GM19438 (cell line): ENCODE measurements at regions not wholly inside any gene's neighbourhood (a gene's known extent, or its start where the extent isn't known, plus 50 kb on each side); places are given as distances from the start of the nearest gene placed in this dataset.

ENCODE experiments used
- ATAC-seq: cut with Tn5 transposase; IDR thresholded peaks from one replicate; pipeline ENCODE4 v1.9.1; 2021; ENCODE audit warnings: low read depth; ENCODE audit not compliant: unreplicated experiment

DNA sequence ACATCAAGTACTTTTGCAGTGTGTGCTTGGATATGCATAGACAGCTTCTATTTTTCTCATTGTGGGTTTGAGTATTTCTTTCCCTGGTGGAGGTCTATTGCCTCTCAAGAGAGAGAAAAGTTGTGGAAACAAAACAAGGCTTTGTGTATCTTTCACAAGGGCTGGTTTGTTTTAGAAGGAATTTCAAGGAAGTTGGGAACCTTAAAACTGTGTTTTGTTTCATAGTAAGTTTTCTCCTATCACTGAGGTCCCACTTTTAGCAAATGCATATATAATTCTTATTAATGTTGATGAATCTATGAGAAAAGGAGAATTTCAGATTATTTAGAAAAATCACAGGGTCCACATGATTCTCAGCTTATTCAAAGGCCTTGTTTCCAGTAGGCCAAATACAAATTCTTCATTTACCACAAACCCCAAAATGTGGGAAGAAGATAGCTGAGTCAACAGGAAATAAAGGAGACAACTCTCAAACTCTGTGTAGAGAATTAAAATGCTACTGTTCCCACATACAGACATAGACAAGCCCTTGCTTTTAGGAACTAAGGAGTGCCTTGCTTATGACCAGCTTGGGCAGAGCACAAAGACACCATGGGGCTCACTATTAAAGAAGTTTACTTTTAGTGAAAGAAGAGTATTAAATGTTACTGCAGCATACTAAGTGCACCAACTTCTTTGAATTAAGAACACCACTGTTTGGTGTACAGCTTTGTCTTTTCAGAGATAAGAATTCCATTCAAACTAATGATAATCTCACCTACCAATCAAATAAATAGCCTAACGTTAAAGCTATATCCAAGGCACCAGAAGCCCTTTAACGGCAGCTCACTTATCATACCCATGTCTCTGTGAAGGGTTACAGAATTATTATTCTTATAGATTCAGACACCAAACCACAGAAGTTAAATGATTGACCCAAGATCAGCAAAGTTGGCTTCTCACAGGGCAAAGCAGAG is 177.4 kb upstream of the LEF1 start:
- no peak for ATAC-seq

DNA sequence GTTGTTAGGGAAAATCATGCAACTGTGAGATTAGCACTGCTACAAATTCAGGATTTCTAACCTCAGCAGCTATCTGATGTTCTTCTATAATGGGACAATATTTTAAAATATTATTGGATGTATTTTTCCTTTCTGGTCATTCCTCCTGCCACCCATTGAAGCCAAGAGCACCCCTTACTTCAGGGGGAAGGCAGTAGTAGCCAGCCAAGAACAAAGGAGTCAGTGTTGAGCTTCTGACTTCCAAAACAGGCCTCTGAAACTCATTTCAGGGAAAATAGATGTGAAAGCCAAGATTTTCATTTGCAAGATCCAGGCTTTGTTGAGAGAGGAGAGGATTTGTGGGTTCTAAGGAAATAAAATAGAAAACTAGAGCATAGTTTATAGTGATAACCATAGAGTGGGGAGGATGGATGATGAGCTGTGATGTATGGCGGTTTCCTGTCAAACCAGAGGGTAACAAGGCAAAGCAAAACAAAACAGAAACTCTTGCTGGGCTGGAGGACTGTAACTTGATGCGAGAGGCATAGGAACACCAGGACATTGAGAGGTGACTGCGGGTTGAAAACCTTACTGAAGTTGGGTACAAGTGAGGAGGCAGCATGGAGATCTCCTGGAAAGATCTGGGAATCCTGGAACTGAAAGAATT is 173.7 kb upstream of the LEF1 start:
- ATAC-seq: no peak

DNA sequence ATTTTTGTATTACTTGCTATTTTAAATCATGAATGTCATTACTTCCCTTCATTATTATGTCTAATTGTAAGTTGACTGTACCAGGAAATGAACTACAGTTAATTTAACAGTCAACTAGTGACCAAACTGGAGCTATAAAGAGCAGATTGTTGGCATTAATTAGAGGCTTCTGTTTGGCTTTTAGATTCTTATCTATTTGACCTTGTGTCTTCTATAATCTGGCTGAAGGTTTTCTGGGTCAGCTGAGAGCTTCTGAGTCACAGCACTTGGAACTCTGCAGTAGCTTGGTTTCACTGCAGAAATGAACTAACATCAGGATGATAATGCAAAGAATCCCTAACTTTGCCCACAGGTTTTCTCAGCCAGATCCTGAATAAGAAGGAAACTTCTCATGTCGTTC is 169.2 kb upstream of the LEF1 start:
- no peak for ATAC-seq

DNA sequence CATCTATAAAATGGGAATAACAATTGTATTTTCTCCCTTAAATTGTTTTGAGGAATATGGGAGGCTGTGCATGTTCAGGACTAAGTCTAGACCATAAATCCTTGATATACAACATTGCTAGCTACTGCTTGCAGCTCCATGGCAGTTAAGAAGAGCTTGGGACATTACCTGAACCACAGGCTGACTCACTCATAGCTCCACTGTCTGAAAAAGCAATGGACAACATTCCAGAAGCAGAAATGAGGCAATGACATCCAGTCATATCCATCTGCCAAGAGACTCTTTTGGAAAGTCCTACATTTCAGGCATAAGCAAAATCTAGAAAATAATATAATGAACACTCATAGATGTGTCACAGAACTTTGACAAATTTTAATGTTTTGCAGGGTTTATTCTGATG is 167.3 kb upstream of the LEF1 start:
- no peak for ATAC-seq

DNA sequence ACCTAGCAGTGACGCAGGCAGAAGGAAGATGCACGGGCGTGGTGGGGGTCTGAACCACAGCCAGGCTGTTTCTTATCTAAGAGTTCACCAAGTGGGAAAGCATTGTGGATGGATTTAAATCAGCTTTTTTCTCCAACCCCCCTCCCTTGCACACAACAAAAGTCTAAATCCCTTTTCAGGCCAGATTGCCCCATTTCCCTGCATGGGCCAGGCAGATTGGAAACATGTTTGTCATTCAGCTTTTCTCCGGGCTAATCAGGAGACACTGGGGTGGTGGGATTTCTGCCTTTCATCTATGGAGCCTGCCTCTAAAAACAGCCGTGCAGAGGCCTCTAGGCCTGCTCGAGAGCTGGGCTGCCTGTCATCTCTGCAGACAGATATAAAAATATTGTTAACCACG is 166.3 kb upstream of the LEF1 start:
- no peak for ATAC-seq

DNA sequence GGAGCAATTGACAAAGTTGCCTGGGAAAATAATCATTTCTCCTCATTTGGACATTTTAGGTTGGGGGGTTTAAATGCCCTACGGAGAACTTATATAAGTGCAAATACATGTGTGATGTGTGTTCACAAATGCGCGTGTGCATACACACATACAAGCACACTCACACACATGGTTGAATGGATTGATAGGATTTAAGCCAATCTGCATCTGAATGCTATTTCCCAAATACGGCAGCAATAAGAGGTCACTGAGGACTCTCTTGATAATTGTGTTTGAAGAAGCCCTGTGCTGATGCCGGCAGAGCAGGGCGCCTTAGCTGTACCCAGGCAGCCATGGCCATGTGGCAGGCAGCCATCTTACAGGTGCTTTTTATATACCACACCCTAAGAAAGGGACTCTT is 165.3 kb upstream of the LEF1 start:
- no peak for ATAC-seq

DNA sequence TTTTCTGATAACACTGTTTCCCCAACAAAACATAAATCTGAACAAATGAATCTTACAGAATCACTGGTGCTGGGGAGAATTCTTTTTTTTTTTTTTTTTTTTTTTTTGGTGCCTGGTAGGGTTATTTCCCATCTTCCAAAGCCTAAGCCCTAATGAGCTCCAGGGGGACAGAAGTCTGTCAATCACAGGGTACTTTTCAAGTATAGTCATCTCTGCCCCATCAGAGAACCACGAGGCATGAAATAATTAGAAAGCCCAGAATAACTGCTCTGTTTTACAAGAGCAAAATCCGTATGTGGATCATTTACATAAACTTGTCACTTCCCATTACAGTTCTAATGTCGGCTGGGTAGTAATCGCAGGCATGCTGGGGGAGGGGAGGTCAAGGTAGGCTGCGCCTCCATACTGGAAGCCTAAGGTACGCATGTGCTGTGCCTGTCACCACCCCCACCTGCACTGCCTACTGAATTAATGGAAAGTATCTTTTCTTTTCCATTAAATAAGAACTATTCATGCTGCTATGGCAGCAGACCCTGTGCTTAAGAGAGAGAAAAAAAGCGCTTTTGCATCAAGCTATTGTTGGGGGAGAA is 164.7 kb upstream of the LEF1 start:
- no peak for ATAC-seq

DNA sequence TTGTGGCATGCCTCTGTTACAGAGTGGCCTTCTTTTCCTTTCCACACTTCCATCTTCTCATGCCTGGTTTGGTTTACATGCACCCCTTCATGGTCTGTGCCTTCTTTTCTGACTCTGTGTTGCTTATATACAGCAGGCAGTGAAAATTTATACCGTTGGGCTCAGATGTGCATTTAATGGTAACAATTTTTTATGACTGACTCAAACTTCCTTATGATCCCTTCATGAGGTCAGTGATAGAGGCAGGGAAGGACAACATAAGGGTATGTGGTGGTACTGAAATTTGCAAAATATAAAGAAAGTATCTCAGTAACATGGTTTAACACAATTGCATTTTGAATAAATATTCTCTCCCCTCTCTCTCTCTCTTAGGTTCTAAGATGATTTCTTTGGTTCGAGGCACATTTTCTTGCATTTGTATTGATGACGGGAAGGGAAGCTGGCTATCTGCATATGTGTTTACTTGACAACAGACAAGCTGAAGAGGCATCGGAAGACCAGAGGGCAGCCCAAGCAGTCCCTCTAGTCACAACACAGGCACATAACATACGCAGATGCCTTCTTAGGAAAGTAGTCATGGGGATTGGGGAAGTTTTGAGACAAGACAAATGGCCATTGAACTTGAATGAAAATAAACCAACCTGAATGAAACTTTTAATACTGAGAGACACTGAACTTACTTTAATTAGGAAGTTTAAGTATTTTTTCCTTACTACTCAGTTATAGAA is 163.3 kb upstream of the LEF1 start:
- ATAC-seq: no peak

DNA sequence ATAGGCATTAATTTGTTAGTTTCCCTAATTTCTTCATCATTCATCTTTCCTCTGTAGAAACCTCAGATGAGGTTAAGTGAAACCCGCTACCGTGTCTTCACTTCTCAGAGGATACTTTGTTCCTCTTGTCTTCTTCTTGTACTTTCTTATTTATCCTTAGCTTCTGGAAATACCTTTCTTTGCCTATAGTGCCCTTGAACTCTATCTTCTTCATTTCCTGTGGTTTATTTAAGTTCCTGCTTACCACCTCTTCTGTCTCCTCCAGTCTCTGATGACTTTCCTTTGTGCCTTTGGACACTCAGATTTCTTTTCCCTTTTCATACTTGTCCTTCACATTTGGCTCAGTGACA is 159.6 kb upstream of the LEF1 start:
- ATAC-seq: no peak

DNA sequence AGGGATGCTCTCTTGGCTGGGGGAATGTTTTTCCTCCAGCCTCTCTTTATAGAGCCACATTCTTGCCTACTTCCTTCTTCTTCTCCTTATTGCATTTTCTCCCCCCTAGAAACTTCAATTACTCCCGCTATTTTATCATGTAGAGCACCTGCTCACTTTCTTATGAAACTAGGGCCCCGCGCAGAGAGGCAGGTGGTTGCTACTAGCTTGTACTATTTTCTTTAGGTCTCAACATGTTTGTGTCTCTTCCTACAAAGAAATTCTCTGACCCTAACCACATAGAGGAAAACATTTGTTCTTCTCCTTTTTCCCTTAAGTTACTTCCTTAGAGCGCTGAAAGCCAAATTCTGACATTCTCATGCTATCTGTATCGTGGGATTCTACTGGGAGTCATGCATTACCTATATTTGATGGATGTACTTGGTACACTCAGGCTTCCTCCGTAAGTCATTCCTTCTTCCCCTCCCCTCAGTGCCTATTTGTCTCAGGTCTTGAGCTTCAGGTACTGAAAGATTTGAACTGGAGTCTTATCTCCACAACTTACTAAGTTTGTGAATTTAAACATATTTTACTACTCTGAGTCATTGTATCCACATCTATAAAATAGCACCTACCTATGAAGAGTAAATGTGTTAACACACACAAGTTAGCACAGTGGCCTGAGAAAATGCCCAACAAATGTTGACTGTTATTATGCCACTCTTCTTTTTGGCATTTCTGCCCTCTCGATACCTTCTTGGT is 159.1 kb upstream of the LEF1 start:
- no peak for ATAC-seq

DNA sequence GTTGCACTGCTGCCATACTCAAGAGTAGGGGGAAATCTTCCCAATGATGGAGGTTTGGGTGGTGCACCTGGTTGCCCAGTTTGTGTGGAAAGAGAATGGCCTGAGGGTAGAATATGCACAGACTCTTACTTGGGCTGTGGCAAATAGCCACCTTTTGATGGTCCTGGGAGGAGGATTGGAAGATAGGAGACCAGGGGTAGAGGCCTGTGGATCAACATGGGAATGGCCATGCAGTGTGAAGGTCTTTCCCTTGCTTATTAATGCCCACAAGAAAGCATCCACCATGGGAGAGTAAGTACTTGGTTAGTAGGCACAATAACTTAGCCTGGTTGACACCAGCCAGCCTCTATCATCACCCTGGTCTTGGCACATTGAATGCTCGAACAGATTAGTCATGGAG is 156.8 kb upstream of the LEF1 start:
- ATAC-seq: no peak

DNA sequence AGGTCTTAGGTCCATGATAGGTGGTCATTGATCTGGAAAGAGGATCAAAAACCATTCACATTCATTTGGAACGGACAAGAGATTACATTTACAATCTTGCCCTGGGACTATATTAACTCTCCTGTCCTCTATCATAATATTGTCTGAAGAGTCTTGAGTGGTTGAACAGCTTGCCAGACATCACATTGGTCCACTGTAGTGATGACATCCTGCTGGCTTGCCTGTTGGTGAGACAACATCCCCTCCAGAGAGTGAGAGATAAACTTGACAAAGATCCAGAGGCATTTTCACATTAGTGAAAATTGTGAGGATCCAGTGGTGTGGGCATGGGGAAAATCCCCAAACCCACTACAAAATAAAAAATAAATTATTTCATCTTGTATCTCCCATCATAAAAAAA is 155.7 kb upstream of the LEF1 start:
- no peak for ATAC-seq

DNA sequence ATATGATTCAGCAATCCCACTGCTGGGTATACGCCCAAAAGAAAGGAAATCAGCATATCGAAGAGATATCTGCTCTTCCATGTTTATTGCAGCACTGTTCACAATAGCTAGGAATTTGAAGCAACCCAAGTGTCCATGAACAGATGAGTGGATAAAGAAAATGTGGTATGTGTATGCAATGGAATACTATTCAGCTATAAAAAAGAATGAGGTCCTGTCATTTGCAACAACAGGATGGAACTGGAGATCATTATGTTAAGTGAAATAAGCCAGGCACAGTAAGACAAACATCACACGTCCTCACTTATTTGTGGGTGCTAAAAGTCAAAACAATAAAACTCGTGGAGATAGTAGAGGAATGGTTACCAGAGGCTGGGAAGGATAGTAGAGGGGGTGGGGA is 153.8 kb upstream of the LEF1 start:
- no peak for ATAC-seq

DNA sequence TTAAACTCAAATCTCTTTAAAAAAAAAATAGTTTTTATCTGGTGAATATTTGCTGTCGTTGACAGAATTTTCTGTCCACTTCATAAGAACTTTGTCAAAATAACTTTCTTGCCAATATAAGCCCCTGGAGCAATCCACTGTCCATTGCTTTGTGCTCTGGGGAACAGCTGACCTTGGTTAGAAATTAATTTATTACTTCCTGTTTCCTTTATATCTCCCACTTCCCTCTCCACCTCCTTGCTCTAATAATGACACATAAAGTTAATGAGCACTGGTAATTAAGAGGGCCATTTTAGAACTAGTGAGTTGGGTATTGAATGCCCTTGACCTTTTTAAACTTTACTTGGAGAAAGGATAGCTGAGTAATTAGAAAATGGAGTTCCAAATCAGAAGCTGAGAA is 151.3 kb upstream of the LEF1 start:
- ATAC-seq: no peak

DNA sequence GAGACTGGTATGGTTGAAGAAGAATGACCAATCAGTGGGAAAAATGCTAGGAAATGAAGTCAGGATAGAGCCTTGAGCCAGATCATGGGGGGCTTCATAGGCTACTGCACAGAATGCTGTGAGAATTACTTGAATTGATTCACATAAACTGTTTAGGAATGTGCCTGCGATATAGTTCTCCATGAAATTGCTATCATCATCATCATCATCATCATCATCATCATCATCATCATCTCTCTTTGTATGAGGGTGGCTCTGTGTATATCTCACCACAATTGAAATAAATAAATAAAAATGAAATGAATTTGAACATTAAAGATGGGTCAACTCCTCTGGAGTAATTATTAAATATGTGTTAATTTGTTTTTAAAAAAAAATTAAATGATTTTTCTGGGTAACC is 148.6 kb upstream of the LEF1 start:
- ATAC-seq: no peak

DNA sequence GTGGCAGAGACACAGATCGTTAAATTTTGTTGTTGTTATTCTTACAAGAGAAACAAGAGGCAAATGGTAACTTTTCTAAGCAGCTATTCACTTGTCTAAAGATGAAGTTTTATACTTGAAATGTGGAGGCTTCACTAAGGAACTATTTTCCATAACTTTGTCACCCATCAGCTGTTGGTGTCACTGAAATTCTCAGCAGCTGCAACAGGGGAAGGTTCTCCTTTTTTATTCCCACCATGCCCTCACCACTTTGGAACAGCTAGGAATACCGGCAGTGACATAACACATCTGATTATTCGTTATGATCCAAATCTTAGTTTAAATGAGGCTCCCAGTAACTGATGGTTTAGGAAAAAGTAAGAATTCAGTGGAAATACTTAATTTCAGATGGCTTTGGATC is 147.0 kb upstream of the LEF1 start:
- no peak for ATAC-seq

DNA sequence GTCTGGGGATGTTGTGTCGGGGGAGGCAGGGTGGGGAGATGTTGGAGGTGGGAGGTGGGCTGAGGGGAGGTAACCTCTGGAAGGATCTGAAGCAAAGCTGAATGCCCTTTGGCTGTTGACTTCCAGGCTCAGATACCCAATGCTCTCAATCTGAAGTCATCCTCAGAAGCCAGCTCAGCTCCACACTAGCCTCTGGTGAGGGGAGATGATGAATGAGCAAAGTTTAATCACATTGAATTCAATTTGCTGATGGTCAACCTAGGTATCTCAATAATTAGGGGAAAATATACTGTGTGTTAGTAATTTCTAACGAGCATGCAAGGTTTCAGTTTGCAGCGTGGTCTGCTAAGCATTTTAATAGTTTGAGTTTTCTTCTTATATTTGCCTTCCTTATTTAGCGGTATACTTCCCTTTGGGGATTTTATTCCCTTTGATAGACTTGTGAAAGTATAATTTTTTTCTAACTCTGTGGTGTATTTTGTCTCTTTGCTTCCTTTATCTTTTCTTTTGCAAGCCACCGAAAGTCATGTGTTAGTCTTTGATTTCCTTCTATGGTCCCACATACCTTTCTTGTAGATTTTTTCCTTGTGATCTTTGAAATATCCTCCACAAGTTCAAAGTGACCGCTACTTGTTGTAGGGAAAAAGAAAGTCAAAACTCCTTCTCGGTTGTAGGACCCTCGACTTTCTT is 146.3 kb upstream of the LEF1 start:
- ATAC-seq: no peak

DNA sequence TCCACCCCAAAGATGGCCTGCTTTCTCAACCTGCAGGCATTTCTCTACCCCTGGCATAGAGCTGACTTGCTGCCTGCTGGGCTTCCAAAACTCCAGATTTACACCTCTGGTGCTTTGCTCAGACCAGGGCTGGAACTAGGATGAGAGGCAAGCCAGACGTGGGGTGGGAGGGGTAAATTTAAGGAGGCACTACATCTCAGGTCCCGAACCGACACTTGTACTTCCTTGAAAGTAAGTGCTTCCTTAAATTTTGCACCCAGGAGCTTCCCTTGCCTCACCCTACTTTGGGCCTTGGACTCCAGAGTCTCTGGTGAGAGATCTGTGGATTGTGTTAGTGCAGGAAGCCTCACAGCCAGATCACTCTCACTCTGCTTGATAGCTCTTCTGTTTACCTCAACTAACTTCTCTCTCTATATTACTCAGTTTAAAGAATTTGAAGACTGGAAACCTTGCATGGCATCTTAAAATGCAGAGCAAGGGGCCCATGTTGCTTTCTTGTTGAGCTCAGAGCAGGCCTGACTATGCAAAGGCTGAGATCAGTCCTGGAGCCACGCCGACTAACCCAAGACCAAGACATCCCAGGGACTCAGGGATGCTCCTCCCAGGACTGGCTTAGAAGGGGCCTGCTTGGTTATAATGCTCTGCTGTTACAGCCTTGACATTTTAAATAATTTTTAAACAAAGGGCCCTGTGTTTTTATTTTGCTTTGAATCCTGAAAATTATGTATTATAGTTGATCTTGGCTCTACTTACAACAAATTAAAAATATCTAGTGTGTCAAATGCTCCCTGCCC is 145.0 kb upstream of the LEF1 start:
- no peak for ATAC-seq

DNA sequence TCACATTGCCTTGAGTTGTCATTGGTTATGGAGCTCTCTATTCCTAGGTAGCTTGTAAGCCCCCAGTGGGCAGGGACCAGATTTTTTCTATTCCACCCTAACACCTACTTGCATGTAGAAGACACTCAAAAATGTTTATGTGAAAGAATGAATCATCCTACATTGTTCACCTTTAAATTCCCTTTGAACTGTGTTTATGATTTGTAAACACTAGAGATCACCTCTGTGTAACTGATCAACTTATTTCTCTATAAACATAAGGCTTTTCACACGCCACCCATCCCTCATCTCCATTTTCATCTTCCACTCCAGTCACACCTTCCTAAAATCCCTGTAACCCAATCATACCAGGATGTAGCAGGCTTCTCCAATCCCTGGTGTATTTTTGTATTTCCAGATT is 142.6 kb upstream of the LEF1 start:
- ATAC-seq: no peak
